CD4-positive, CD25-positive, alpha-beta regulatory T cell (primary cell): ENCODE measurements at regions not wholly inside any gene's neighbourhood (a gene's known extent, or its start where the extent isn't known, plus 50 kb on each side); places are given as distances from the start of the nearest gene placed in this dataset.

Experiments used
- ATAC-seq, 2 donors: fragments of 150-1000 bp; cut with Tn5 transposase; one replicate each; pipeline ENCODE4 v1.10.0; 2021; ENCODE audit warnings: low read depth in 2 of 2, moderate number of reproducible peaks in 2 of 2, moderate library complexity in 1 of 2
- DNase-seq, 3 donors: peaks; one replicate each; pipeline versions ENCODE4 v3.0.0 to v3.0.0-alpha.2; 2012 to 2022; ENCODE audit warnings: mixed read lengths in 1 of 3
- H3K27ac ChIP-seq: one replicate; pipeline ENCODE4 v1.7.0; 2013; ENCODE audit warnings: mild to moderate bottlenecking, low read length; ENCODE audit not compliant: insufficient read depth, poor library complexity, severe bottlenecking
- H3K27me3 ChIP-seq: one replicate; pipeline ENCODE4 v1.7.0; 2013; ENCODE audit warnings: low read length; ENCODE audit not compliant: control insufficient read depth, insufficient read depth
- H3K36me3 ChIP-seq: one replicate; pipeline ENCODE4 v1.7.0; 2013; ENCODE audit warnings: mild to moderate bottlenecking, low read length, moderate library complexity; ENCODE audit not compliant: control insufficient read depth, insufficient read depth
- H3K4me1 ChIP-seq: 2 replicates; pipeline ENCODE4 v1.7.0; 2013; ENCODE audit warnings: mild to moderate bottlenecking, low read length; ENCODE audit not compliant: insufficient read depth, control insufficient read depth, poor library complexity, severe bottlenecking
- H3K4me3 ChIP-seq: one replicate; pipeline ENCODE4 v1.7.0; 2013; ENCODE audit warnings: low read depth, mild to moderate bottlenecking, low read length, moderate library complexity
- H3K9me3 ChIP-seq, 2 experiments: 1 replicate in 1 of 2; 2 replicates in 1 of 2; pipeline ENCODE4 v1.7.0; 2013; ENCODE audit warnings: low read length in 2 of 2, mild to moderate bottlenecking in 1 of 2, moderate library complexity in 1 of 2; ENCODE audit not compliant: control insufficient read depth in 2 of 2
- H3K27ac Mint-ChIP-seq, 3 donors: one replicate each; pipeline ENCODE4 v1.8.0; 2020 to 2022; ENCODE audit warnings: mild to moderate bottlenecking in 3 of 3, mixed read lengths in 3 of 3, moderate library complexity in 2 of 3
- H3K27me3 Mint-ChIP-seq: one replicate; pipeline ENCODE4 v1.8.0; 2022; ENCODE audit warnings: mild to moderate bottlenecking, mixed read lengths
- H3K36me3 Mint-ChIP-seq: one replicate; pipeline ENCODE4 v1.8.0; 2020; ENCODE audit warnings: mixed read lengths
- H3K4me1 Mint-ChIP-seq, 4 donors: one replicate each; pipeline ENCODE4 v1.8.0; 2020 to 2022; ENCODE audit warnings: mixed read lengths in 4 of 4, mild to moderate bottlenecking in 1 of 4
- H3K4me3 Mint-ChIP-seq, 4 donors: one replicate each; pipeline ENCODE4 v1.8.0; 2020 to 2022; ENCODE audit warnings: mild to moderate bottlenecking in 4 of 4, mixed read lengths in 4 of 4, moderate library complexity in 3 of 4
- H3K9me3 Mint-ChIP-seq, 7 donors: one replicate each; pipeline ENCODE4 v1.8.0; 2020 to 2022; ENCODE audit warnings: mixed read lengths in 7 of 7, mild to moderate bottlenecking in 3 of 7, moderate library complexity in 2 of 7

DNA sequence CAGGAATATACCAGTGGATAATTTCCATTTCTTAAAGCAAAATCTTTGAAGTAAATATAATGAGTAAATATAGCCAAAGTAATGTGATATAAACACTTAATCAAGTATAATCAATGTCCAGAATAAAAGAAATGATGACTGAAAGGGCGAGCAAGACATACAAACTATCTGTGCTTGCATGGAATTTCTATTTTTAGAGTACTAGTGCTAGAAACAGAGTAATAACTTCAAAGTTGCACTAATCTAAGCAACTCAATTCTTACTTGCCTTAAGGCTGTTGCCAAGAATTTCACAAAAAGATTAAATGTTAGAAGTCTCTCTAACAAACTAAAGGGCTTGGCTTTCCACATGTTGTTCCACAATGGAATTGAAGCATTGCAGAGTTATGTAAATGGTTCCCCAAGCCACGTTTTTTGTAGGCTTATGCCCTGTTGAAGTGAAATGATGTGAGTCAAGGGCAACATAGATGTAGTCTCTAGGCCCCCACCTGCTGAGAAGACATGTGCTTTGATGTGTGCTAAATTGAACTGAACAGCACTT, 175.0 kb upstream of the LMNTD1 start:
- Histone ChIP-seq H3K27me3 (no peaks in the 10 kb centered on the region), H3K36me3 (no peaks in the 10 kb centered on the region), H3K4me1 (no peaks in the 10 kb centered on the region), H3K9me3 (peaks cover 0 to 2% of the 10 kb centered on the region in 2 experiments), H3K27ac (no peak overlapping the region), H3K4me3 (no peak overlapping the region)
- Mint-ChIP-seq H3K36me3 (no peaks in the 10 kb centered on the region), H3K4me3 (no peak overlapping the region), H3K27me3 (no peaks in the 10 kb centered on the region), H3K9me3 (peaks cover 0 to 10% (median 3%) of the 10 kb centered on the region in 7 donors), H3K27ac (no peak overlapping the region), H3K4me1 (no peaks in the 10 kb centered on the region)
- no peak for ATAC-seq
- DNase-seq, result no peak

DNA sequence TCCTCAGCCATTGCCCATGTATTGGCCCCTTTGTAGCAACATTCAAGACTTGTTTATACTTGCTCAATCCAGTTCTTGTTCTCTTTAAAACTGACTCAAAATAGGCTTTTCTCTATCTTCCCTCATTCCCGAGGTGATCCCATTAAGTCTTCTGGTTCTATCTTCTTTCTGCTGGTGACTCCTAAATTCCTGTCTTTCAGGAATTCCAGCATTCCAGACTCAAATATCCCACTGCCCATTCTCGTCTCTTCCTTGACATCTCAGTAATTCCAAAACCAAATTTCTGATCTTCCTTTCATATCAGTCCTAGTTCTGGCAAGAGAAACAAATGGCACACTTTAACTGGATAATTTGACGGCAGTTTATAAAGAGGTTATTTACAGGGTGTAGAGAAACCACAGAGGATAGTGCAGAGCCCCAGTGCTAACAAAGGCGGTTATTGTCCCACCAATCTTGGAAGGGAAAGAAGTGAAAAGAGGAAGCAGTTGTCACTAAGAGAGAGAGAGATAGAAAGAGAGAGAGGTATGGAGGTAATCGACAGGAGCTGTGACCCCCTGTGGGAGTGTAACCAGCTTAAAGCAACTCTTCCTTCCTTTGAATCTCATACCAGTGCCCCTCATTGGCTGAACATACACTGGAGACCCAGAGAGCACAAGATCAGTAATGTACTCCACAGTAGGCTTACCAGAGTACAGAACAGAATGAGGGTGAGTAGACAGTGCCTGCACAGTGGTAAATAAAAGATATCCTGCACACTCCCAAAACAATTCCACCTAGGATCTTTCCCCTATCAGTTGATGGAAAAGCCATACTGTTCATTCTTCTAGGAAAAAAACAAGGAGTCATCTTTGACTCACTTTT, 177.6 kb upstream of the LMNTD1 start:
- Mint-ChIP-seq H3K9me3 (peaks cover 0 to 6% (median 3%) of the 10 kb centered on the region in 7 donors), H3K4me1 (no peaks in the 10 kb centered on the region), H3K36me3 (no peaks in the 10 kb centered on the region), H3K4me3 (no peak overlapping the region), H3K27me3 (no peaks in the 10 kb centered on the region), H3K27ac (no peak overlapping the region)
- Histone ChIP-seq H3K4me3 (no peak overlapping the region), H3K4me1 (no peaks in the 10 kb centered on the region), H3K36me3 (no peaks in the 10 kb centered on the region), H3K9me3 (peaks cover 0 to 2% of the 10 kb centered on the region in 2 experiments), H3K27ac (no peak overlapping the region), H3K27me3 (no peaks in the 10 kb centered on the region)
- DNase-seq (no peak), ATAC-seq (no peak)

DNA sequence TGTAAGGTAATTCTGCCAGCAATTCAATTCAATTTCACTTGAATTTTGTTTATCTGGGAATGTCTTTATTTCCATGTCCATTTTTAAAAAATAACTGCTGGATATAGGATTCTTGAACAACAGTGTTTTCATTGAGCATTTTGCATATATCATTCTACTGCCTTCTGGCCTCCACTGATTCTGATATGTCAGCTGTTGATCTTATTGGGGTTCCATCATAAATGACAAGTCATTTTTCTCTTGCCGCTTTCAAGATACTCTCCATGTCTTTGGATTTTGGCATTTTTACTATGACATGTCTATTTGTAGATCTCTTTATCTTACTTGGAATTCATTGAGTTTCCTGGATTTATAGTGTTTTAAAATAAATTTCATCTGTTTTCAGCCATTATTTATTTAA, 180.5 kb upstream of the LMNTD1 start:
- no peaks in the 10 kb centered on the region for H3K27me3 ChIP-seq
- DNase-seq, result no peak
- Mint-ChIP-seq H3K27me3 (peaks cover 7% of the 10 kb centered on the region), H3K4me3 (no peak overlapping the region), H3K9me3 (peaks cover 0 to 7% (median 3%) of the 10 kb centered on the region in 7 donors), H3K27ac (no peak overlapping the region), H3K36me3 (no peaks in the 10 kb centered on the region), H3K4me1 (no peaks in the 10 kb centered on the region)
- no peaks in the 10 kb centered on the region for H3K4me1 ChIP-seq
- peaks cover 0 to 2% of the 10 kb centered on the region in 2 experiments for H3K9me3 ChIP-seq
- no peak overlapping the region for H3K4me3 ChIP-seq
- no peak for ATAC-seq
- no peaks in the 10 kb centered on the region for H3K36me3 ChIP-seq
- H3K27ac ChIP-seq, result no peak overlapping the region

DNA sequence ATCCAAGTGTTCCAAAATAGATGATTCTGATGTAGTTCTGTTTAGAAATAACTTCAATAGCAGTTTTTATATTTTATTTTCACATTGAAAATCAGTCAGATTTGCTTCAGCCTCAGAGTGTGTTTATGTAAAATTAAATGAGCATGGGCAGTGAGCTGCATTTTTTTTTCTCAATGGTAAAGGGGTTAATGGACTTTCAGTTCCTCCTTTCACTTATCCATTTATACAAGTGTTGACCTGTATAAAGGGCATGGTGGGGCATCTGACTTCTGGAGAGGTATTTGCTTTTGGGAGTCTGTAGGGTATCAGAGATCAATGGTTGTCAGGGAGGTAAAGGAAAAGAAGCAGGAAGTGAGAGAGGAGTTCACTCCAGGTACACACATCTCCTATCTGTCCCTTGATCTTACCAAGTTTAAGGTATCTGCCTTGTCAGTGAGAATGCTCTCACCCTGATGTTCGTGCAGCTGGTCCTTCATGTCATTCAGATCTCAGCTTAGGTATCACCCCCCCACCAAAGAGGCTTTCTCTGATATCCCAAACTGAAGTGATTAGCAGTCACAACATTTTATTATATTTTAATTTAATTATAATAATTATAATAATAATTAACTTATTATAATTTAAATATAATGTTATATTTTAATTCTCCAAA, 181.6 kb upstream of the LMNTD1 start:
- Histone ChIP-seq H3K4me1 (no peaks in the 10 kb centered on the region), H3K36me3 (no peaks in the 10 kb centered on the region), H3K27me3 (no peaks in the 10 kb centered on the region), H3K9me3 (peaks cover 0 to 2% of the 10 kb centered on the region in 2 experiments), H3K4me3 (no peak overlapping the region), H3K27ac (no peak overlapping the region)
- Mint-ChIP-seq H3K9me3 (peaks cover 0 to 7% (median 3%) of the 10 kb centered on the region in 7 donors), H3K4me3 (no peak overlapping the region), H3K27ac (no peak overlapping the region), H3K4me1 (no peaks in the 10 kb centered on the region), H3K36me3 (no peaks in the 10 kb centered on the region), H3K27me3 (peaks cover 7% of the 10 kb centered on the region)
- ATAC-seq, result no peak
- no peak for DNase-seq

DNA sequence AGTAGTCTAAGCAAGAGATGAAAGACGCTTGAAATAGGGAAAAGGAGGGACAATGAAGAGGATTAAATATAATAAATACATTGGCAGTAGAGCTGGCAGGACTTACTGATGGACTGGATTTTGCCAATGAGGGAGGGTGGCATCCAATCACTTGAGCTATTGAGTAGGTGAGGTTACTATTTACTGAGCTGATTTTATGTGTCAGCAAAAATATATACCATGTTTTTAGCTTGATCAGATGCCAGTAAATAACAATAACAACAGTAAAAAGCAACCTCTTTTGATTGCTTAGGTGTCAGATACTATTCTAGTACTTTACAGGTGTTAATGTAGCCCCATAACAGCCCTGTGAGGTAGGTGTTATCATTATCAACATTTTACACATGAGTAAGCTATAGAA, 187.5 kb upstream of the LMNTD1 start:
- Histone ChIP-seq H3K27ac (no peak overlapping the region), H3K4me3 (no peak overlapping the region), H3K36me3 (no peaks in the 10 kb centered on the region), H3K27me3 (no peaks in the 10 kb centered on the region), H3K9me3 (no peaks in the 10 kb centered on the region), H3K4me1 (no peaks in the 10 kb centered on the region)
- H3K27ac Mint-ChIP-seq, result no peak overlapping the region
- peaks cover 0 to 2% (median 0%) of the 10 kb centered on the region in 7 donors for H3K9me3 Mint-ChIP-seq
- ATAC-seq, result no peak
- H3K4me1 Mint-ChIP-seq, result no peaks in the 10 kb centered on the region
- peaks cover 7% of the 10 kb centered on the region for H3K27me3 Mint-ChIP-seq
- no peaks in the 10 kb centered on the region for H3K36me3 Mint-ChIP-seq
- DNase-seq, result no peak
- peak overlapping the region in 1 of 4 donors; percentile 47 for H3K4me3 Mint-ChIP-seq

DNA sequence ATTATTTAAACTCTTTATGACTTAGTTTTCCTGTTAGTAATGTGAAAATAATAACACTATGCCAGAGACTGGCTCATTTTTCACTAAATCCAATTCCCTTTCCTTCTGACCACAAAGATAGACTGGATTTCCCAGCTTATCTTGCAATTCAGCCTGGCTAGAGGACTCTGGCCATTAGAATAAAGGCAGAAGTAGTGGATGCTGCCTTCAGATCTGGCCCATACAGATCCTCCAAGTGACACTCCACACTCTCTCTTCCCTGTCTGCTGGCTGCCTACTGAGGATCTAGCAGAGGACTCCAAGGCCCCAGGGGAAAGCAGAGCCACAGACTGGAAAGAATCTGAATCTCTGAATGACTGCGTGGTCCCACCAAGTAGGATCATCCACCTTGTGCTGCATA, 188.8 kb upstream of the LMNTD1 start:
- H3K36me3 ChIP-seq, result no peaks in the 10 kb centered on the region
- no peak for DNase-seq
- Mint-ChIP-seq H3K9me3 (peaks cover 0 to 2% (median 0%) of the 10 kb centered on the region in 7 donors), H3K36me3 (no peaks in the 10 kb centered on the region), H3K4me3 (no peak overlapping the region), H3K27me3 (peaks cover 7% of the 10 kb centered on the region), H3K27ac (no peak overlapping the region), H3K4me1 (no peaks in the 10 kb centered on the region)
- no peaks in the 10 kb centered on the region for H3K9me3 ChIP-seq
- no peak overlapping the region for H3K27ac ChIP-seq
- H3K27me3 ChIP-seq, result no peaks in the 10 kb centered on the region
- no peaks in the 10 kb centered on the region for H3K4me1 ChIP-seq
- H3K4me3 ChIP-seq, result no peak overlapping the region
- ATAC-seq, result no peak

DNA sequence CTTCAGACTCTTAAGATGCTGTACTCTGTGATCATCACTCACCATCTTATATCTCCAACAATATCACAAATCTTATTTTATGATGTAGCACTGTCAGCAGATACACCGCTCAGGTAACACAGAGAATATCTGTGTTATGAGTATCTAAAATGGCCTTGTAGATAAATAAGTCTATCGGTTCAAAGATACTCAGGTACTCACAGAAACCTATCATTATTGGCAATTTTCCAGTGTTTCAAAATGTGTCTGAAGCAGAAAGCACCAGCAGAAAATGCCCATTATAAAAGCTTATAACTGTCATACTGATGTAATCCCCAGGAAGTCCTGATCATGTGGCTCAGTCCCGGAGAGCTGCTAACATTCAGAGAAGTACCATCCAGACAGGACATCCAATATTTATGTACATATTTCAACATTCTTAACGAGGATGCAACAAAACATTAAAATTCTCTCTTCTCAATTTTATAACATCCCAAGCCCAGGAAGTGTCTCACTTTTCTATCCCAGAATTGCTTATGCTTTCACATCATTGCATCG, 190.7 kb upstream of the LMNTD1 start:
- Histone ChIP-seq H3K36me3 (no peaks in the 10 kb centered on the region), H3K27me3 (no peaks in the 10 kb centered on the region), H3K4me1 (no peaks in the 10 kb centered on the region), H3K4me3 (no peak overlapping the region), H3K9me3 (no peaks in the 10 kb centered on the region), H3K27ac (no peak overlapping the region)
- Mint-ChIP-seq H3K4me3 (no peak overlapping the region), H3K27ac (no peak overlapping the region), H3K27me3 (peaks cover 3% of the 10 kb centered on the region), H3K9me3 (peaks cover 0 to 1% (median 0%) of the 10 kb centered on the region in 7 donors), H3K36me3 (no peaks in the 10 kb centered on the region), H3K4me1 (no peaks in the 10 kb centered on the region)
- ATAC-seq, result no peak
- no peak for DNase-seq
